RPMI7951 (cell line): ENCODE measurements at regions not wholly inside any gene's neighbourhood (a gene's known extent, or its start where the extent isn't known, plus 50 kb on each side); places are given as distances from the start of the nearest gene placed in this dataset.
"Not testable (repeated sequence)": the region's sequence is repeated elsewhere in the genome, so short reads cannot be mapped to it uniquely, and the experiment has no call there.

Experiments
- DNase-seq: peaks from one replicate; pipeline ENCODE4 v3.0.0-alpha.2; 2012; ENCODE audit warnings: low read depth

DNA sequence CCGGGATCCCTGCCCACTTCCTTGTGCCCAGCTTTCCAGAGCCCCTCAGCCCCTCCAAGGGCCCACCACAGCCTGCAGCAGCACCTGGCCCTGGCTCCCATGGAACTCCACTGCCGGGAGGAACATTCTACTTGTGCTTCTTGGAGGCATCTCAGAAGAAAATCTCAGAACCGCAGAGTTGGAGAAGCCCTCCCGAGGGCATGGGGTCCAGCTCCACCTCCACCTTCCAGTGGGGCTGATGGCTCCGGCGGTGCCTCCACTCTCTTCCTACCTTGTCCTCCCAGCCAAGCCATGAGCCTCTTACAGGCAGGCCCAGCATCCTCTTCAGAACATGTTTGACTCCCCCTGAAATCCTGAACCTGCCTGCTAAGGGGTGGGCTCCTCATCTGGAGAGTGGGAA, 79.4 kb upstream of the ZNF469 start:
- no peak for DNase-seq

DNA sequence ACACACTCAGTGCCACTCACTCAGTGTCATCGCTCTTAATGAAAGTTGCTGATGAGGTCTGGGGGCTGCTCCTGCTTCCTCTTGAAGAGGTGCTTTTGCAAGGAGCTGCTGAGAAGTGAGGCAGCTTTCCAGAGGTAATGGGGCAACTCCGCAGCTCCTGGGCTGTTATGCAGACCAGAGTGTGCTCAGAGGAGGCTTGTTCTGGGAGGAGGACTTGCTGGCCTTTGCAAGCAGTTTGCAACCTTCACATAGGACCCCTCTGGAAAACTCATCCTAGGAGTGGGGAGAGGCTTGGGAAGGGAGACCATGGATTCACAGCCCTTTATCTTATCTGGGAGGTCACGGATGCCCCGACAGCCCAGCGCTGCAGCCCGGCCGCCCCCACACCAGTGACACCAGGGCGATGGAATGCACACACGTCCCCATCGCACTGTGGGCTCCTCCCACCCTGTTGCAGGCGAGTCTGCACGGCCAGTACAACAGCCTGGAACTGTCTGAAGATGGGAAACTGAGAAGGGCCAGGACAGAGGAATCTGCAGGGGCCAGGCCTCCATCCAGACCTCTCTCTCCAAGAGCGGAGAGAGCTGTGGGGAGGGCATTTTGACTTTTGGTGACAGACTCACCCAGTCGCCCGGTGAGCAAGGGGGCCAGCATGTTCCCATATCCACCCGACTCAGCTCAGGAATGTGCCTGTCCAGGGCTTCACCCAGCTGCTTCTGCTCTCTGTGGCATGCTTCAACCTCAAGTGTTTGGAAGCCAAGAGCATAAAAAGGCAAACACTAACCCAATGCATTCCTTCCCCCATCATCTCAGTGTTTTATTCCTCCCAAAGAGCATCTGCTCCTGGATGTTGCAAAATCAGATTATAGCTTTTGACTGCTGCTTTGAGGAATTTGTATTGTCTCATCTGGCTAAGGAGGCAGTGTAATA, 78.6 kb upstream of the ZNF469 start:
- peak; percentile 89 for DNase-seq

- DNase-seq: no peak
Measured at GRCh38 chr16:88305176-88305575, 77.6 kb upstream of the ZNF469 start.

GRCh38 chr16:88306411-88306810, 76.3 kb upstream of the ZNF469 start:
- no peak for DNase-seq

GRCh38 chr16:88306860-88307545, 75.8 kb upstream of the ZNF469 start:
- DNase-seq: peak; percentile 94

DNA sequence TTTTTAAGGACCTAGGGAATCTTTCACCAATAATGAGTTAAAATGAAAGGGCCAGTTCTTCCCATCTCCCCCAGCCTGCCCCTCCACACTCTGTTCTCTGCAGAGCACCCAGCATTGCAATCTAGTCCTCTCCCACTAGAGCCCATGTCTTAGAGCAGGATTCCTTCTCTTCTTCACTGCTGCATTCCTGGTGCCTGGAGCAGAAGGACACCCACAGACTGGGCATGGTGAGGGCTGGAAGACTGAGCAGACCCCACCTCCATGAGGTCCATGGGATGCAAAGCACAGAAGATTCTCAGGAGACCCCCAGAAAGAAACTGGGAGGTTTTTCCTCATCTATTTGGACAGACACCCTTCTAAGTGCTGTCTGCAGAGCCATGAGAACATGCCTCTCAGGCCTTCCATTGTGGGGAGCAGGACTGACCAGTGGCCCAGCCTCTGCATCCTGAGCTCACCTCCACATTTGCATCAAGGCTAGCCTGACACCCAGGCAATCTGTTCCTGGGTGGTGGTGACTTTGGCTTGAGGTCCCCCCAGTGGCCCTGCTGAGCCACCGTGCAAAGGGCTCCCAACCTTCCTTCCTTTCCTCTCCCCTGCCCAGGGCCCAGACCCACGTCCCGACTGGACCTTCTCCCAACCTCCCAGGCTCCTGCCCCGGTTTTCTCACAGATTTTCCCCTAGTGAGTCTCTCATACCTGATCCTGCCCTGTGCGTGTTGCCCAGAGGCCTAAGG, 74.2 kb upstream of the ZNF469 start:
- DNase-seq: no peak

DNA sequence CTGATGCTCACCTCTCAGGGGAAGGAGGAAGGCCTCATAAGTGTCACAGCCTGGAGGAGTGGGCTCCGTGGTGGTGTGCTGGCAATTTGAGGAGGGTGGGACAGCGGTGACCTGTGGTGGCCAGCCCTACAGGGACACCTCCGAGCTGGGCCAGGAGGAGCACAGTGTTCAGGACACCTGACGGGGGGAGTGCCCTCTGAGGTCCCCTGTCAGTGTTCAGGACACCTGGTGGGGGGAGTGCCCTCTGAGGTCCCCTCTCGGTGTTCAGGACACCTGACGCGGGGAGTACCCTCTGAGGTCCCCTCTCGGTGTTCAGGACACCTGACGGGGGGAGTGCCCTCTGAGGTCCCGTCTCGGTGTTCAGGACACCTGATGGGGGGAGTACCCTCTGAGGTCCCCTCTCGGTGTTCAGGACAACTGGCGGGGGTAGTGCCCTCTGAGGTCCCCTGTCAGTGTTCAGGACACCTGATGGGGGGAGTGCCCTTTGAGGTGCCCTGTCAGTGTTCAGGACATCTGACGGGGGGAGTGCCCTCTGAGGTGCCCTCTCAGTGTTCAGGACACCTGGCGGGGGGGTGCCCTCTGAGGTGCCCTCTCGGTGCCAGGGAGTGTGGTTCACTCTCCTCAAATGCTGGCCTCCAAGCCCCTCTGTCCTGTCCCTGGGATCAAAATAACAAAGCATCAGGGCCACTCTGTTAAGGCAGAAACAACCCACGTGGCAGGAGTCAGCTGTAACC, 73.4 kb upstream of the ZNF469 start:
- no peak for DNase-seq

DNA sequence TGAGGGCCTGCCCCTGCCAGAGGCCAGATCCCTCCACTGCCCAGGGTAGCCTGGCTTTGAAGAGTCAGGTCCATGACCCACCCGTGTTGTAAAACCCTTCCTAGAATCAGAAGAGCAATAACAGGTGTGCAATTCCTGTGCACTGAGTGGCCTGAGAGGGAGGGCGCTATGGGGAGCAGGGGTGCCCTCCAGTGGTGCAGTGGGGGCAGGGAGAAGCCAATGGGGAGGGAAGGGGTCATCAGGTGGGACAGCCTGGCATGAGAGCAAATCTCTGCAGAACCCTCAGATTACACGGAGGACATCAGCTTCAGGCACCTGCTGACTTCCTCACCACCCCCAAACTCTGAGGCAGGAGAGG, 72.9 kb upstream of the ZNF469 start:
- DNase-seq: no peak

- DNase-seq: peak; percentile 82
Measured at GRCh38 chr16:88310796-88311605, 71.8 kb upstream of the ZNF469 start.

DNA sequence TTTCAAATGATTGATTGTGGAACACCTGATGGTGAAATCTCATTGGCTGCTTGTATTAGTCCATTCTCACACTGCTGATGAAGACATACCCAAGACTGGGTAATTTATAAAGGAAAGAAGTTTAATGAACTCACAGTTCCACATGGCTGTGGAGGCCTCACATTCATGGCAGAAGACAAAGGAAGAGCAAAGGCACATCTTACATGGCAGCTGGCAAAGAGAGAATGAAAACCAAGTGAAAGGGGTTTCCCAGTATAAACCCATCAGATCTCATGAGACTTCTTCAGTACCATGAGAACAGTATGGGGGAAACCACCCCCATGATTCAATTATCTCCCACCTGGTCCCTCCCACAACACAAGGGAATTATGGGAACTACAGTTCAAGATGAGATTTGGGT, 70.9 kb upstream of the ZNF469 start:
- not testable (repeated sequence) for DNase-seq

DNA sequence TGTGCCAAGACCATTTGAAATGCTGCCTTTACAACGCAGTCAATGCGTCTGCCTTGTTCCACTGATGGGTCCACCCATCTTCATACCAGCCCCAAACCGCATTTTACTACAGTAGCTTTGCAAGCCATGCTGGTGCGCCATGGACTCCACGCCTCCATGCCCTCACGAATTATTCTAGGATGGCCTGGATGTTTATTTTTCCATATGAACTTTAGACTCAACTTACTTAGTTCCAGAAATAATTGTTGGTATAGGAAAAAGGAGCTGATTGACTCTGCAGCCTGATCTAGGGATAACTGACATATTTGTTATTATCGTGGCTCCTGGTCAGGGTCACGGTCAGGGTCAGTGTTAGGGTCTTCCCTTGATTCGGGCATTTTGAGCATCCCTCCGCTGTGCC, 70.0 kb upstream of the ZNF469 start:
- no peak for DNase-seq

DNA sequence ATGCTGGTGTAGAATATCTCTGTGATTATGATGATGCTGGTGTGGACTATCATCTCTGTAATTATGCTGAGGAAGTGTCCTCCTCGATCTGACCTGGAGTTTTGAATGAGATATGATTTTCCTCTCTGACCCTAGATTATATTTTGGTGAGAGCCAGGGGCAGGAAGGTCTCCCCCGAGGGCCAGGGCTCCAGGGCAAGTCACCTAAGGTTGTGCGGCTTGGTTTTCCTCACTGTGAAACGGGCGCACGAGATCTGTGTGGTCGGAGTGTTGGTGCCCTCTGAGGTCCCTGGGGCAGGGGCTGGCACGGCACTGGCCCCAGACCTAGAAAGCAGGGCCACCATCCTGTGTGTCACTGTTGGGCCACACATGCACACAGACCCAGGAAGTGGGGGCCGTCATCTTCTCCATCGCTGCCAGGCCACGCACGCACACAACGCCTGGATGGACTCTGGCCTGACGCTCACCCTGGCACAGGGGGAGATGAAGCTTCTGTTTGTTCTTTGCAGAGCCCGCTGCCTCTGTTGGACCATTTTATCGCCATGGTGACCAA, 67.7 kb upstream of the ZNF469 start:
- DNase-seq: no peak

GRCh38 chr16:88315543-88316105, 67.1 kb upstream of the ZNF469 start:
- peak; percentile 81 for DNase-seq

DNA sequence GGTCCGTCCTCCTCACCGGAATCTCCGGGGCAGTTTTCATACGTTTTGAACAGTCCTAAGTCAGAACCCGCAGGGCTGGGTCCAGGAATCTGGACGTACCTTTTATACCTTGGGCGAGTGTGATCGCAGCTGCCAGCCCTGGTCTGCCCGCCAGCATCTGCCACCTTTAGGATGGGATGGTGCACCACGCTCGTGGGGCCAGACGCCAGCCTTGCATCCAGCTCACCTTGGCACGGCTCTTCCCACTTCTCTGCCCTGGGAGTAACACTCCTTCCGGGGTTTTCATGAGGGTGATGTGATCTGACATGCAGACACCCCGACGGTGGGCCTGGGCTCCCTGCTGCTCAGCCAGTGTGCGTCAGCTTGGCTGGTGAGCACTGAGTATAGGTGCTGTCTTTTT, 66.6 kb upstream of the ZNF469 start:
- no peak for DNase-seq

GRCh38 chr16:88316941-88317612, 65.7 kb upstream of the ZNF469 start:
- no peak for DNase-seq

- peak; percentile 92 for DNase-seq
Measured at GRCh38 chr16:88317613-88317965, 65.2 kb upstream of the ZNF469 start.

GRCh38 chr16:88318051-88318450, 64.7 kb upstream of the ZNF469 start:
- no peak for DNase-seq

DNA sequence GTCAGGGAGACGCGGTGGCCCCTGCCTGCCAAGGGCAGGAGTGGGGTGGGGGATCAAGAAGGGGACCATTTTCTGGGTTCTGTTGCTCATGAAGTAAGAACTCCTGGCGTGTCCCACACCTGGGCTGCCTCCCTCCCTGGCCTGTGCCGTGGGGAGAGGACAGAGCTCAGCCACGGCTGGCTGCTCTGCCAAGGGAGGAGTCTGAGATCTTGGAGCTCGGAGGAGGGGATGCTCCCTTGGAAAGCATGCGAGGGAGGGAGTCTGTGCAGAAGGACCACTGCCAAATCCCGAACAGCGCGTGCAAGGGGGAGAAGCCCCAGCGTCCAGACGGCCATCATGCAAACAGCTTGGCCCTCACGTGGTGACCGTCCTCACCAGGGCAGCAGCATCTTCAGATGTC, 64.2 kb upstream of the ZNF469 start:
- no peak for DNase-seq

- DNase-seq: no peak
Measured at GRCh38 chr16:88319116-88319965, 63.4 kb upstream of the ZNF469 start.
